ENCODE measurements at regions not wholly inside any gene's neighbourhood (a gene's known extent, or its start where the extent isn't known, plus 50 kb on each side); places are given as distances from the start of the nearest gene placed in this dataset.

- POLR2A ChIA-PET, result no interaction called here
- no peak overlapping the region for H3K4me2 ChIP-seq (ENCODE audit: insufficient read depth, low read length)
- CTCF ChIA-PET, result interaction anchor here (1.0 kb wide), 1 partner anchor 10 kb away, joined by 3 read pairs; no protein-coding TSS in a partner anchor
- intact Hi-C loops (cut with micrococcal nuclease) (no loop called here), dilution Hi-C loops (cut with MboI; ENCODE audit: extremely low pct_ligation_motif_present, low sequenced_read_pairs) (no loop called here)
- no peaks in the 10 kb centered on the region for H3K9me3 ChIP-seq (replicated peaks; ENCODE audit: control insufficient read depth, insufficient read depth, low read length)
- H3K9ac ChIP-seq (replicated peaks; ENCODE audit: extremely low read depth, insufficient read depth, low read length), result no peak overlapping the region
- BruUV-seq (replicated peaks), result no TSS peak
- no peaks in the 10 kb centered on the region for H3K27me3 ChIP-seq (ENCODE audit: control insufficient read depth in 2 of 2, insufficient read depth in 2 of 2, low read length in 2 of 2)
- H3K4me3 ChIP-seq (replicated peaks in 1 of 3; ENCODE audit: insufficient read depth in 1 of 3, low read depth in 1 of 3, low read length in 3 of 3), result no peak overlapping the region
- TF ChIP-seq GATA2 (IDR thresholded peaks at IDR 0.05; ENCODE audit: insufficient read depth, insufficient read length, low read depth, low read length) (no peak), CTCF (IDR thresholded peaks at IDR 0.05; ENCODE audit: extremely low read depth in 1 of 2, insufficient read depth in 1 of 2, low read depth in 1 of 2, low read length in 2 of 2) (no peak), EZH2 (IDR thresholded peaks at IDR 0.05; ENCODE audit: borderline replicate concordance, low read depth, low read length, severe bottlenecking) (no peak), JUN (IDR thresholded peaks at IDR 0.05; ENCODE audit: borderline replicate concordance, insufficient read depth, insufficient read length, low read depth) (no peak), MYC (IDR thresholded peaks at IDR 0.05; ENCODE audit: low read depth, low read length) (no peak)
- no peaks in the 10 kb centered on the region for H4K20me1 ChIP-seq (replicated peaks; ENCODE audit: control insufficient read depth, extremely low read depth, insufficient read depth, low read length)
- no peak overlapping the region for H3K27ac ChIP-seq (ENCODE audit: insufficient read depth, low read depth, low read length)
- no peaks in the 10 kb centered on the region for H3K9me1 ChIP-seq (replicated peaks; ENCODE audit: control insufficient read depth, extremely low read depth, insufficient read depth, low read length)
- no peaks in the 10 kb centered on the region for H3K79me2 ChIP-seq (ENCODE audit: control insufficient read depth, insufficient read depth, low read length)
- no peak for DNase-seq (ENCODE audit: low read depth, low spot score)
- no peaks in the 10 kb centered on the region for H3K4me1 ChIP-seq (ENCODE audit: control insufficient read depth, extremely low read depth, insufficient read depth, low read length)
- H2AFZ ChIP-seq (ENCODE audit: low read depth, low read length), result no peak overlapping the region
- no peak for FAIRE-seq
- no peaks in the 10 kb centered on the region for H3K36me3 ChIP-seq (ENCODE audit: control insufficient read depth in 2 of 2, extremely low read depth in 1 of 2, insufficient read depth in 2 of 2, low read length in 2 of 2)
Observed at GRCh38 chr4:133403913-133404312, 254.8 kb downstream of the PCDH10 start.

GRCh38 chr4:133402616-133403015 is 253.5 kb downstream of the PCDH10 start:
- no peak overlapping the region for H3K9ac ChIP-seq (replicated peaks; ENCODE audit: extremely low read depth, insufficient read depth, low read length)
- no peaks in the 10 kb centered on the region for H3K4me1 ChIP-seq (ENCODE audit: control insufficient read depth, extremely low read depth, insufficient read depth, low read length)
- no peaks in the 10 kb centered on the region for H3K27me3 ChIP-seq (ENCODE audit: control insufficient read depth in 2 of 2, insufficient read depth in 2 of 2, low read length in 2 of 2)
- DNase-seq (ENCODE audit: low read depth, low spot score), result no peak
- H3K79me2 ChIP-seq (ENCODE audit: control insufficient read depth, insufficient read depth, low read length), result no peaks in the 10 kb centered on the region
- ChIA-PET POLR2A (no interaction called here), CTCF (no interaction called here)
- H3K27ac ChIP-seq (ENCODE audit: insufficient read depth, low read depth, low read length), result no peak overlapping the region
- H4K20me1 ChIP-seq (replicated peaks; ENCODE audit: control insufficient read depth, extremely low read depth, insufficient read depth, low read length), result no peaks in the 10 kb centered on the region
- H3K4me2 ChIP-seq (ENCODE audit: insufficient read depth, low read length), result no peak overlapping the region
- H3K36me3 ChIP-seq (ENCODE audit: control insufficient read depth in 2 of 2, extremely low read depth in 1 of 2, insufficient read depth in 2 of 2, low read length in 2 of 2), result no peaks in the 10 kb centered on the region
- no peaks in the 10 kb centered on the region for H3K9me3 ChIP-seq (replicated peaks; ENCODE audit: control insufficient read depth, insufficient read depth, low read length)
- H2AFZ ChIP-seq (ENCODE audit: low read depth, low read length), result no peak overlapping the region
- no peak overlapping the region for H3K4me3 ChIP-seq (replicated peaks in 1 of 3; ENCODE audit: insufficient read depth in 1 of 3, low read depth in 1 of 3, low read length in 3 of 3)
- intact Hi-C loops (cut with micrococcal nuclease) (no loop called here), dilution Hi-C loops (cut with MboI; ENCODE audit: extremely low pct_ligation_motif_present, low sequenced_read_pairs) (no loop called here)
- TF ChIP-seq FOS (IDR thresholded peaks at IDR 0.05; ENCODE audit: borderline replicate concordance, insufficient read depth, low read length), result no peak
- no peak for TF ChIP-seq MAX (IDR thresholded peaks at IDR 0.05; ENCODE audit: insufficient read depth, insufficient read length)
- TF ChIP-seq CTCF (IDR thresholded peaks at IDR 0.05; ENCODE audit: extremely low read depth in 1 of 2, insufficient read depth in 1 of 2, low read depth in 1 of 2, low read length in 2 of 2), result no peak
- TF ChIP-seq EZH2 (IDR thresholded peaks at IDR 0.05; ENCODE audit: borderline replicate concordance, low read depth, low read length, severe bottlenecking), result no peak
- no peak for TF ChIP-seq JUN (IDR thresholded peaks at IDR 0.05; ENCODE audit: borderline replicate concordance, insufficient read depth, insufficient read length, low read depth)
- no peak for TF ChIP-seq POLR2AphosphoS5 (IDR thresholded peaks at IDR 0.05; ENCODE audit: insufficient read depth, low read depth, low read length)
- no peak for TF ChIP-seq MYC (IDR thresholded peaks at IDR 0.05; ENCODE audit: low read depth, low read length)
- no peak for TF ChIP-seq GATA2 (IDR thresholded peaks at IDR 0.05; ENCODE audit: insufficient read depth, insufficient read length, low read depth, low read length)
- no peak for TF ChIP-seq POLR2A (IDR thresholded peaks at IDR 0.05; ENCODE audit: low read depth, low read length)
- no peak for FAIRE-seq
- H3K9me1 ChIP-seq (replicated peaks; ENCODE audit: control insufficient read depth, extremely low read depth, insufficient read depth, low read length), result no peaks in the 10 kb centered on the region
- no TSS peak for BruUV-seq (replicated peaks)
